H1 (cell line): ENCODE measurements at regions not wholly inside any gene's neighbourhood (a gene's known extent, or its start where the extent isn't known, plus 50 kb on each side); places are given as distances from the start of the nearest gene placed in this dataset.

Source experiments
- CTCF ChIA-PET: fragments of 300-600 bp; sonication (Branson Sonifier 250); formaldehyde crosslinking; loops from one replicate; lab custom pipeline; 2021; ENCODE audit not compliant: partially characterized antibody; lab: Charles Lee
- POLR2A ChIA-PET: fragments of 300-600 bp; sonication (Branson Sonifier 250); formaldehyde crosslinking; loops from one replicate; lab custom pipeline; 2021; ENCODE audit warnings: inconsistent platforms; ENCODE audit not compliant: partially characterized antibody; lab: Charles Lee
- DNase-seq, 2 experiments: peaks; one replicate each; pipeline versions ENCODE4 v3.0.0 to v3.0.0-alpha.2; 2010 to 2022; ENCODE audit warnings: low spot score in 2 of 2, low read depth in 1 of 2, mixed read lengths in 1 of 2
- FAIRE-seq: peaks from 2 replicates; lab custom pipeline; 2011; peaks lifted over from hg19 to GRCh38; lab: Jason Lieb, UNC
- H2AFZ ChIP-seq: 2 replicates; pipeline ENCODE4 v1.8.1; 2012; ENCODE audit warnings: low read length, inconsistent platforms
- H2AK5ac ChIP-seq: 2 replicates; pipeline ENCODE4 v1.6.1; 2013; ENCODE audit warnings: low read depth, low read length
- H2BK120ac ChIP-seq: replicated peaks from 2 replicates; pipeline ENCODE3; 2013; ENCODE audit warnings: low read depth, low read length, inconsistent platforms
- H2BK12ac ChIP-seq: 2 replicates; pipeline ENCODE4 v1.6.1; 2013; ENCODE audit warnings: low read depth, low read length
- H2BK15ac ChIP-seq: 2 replicates; pipeline ENCODE4 v1.6.1; 2013; ENCODE audit warnings: low read length
- H2BK20ac ChIP-seq: 2 replicates; pipeline ENCODE4 v1.6.1; 2013; ENCODE audit warnings: low read length
- H2BK5ac ChIP-seq: 2 replicates; pipeline ENCODE4 v1.6.1; 2013; ENCODE audit warnings: low read depth, low read length
- H3K14ac ChIP-seq: 2 replicates; pipeline ENCODE4 v1.6.1; 2013; ENCODE audit warnings: inconsistent platforms; ENCODE audit not compliant: insufficient read length
- H3K18ac ChIP-seq: 2 replicates; pipeline ENCODE4 v1.6.1; 2013; ENCODE audit warnings: low read length; ENCODE audit errors: extremely low read depth
- H3K23ac ChIP-seq: 2 replicates; pipeline ENCODE4 v1.6.1; 2013; ENCODE audit warnings: inconsistent platforms; ENCODE audit not compliant: insufficient read length
- H3K23me2 ChIP-seq: 2 replicates; pipeline ENCODE4 v1.6.1; 2013; ENCODE audit warnings: low read depth, low read length
- H3K27ac ChIP-seq: 2 replicates; pipeline ENCODE4 v1.6.1; 2011; ENCODE audit warnings: low read depth, low read length, inconsistent platforms
- H3K27me3 ChIP-seq, 4 experiments: replicated peaks in 1 of 4; 1 replicate in 1 of 4; 2 replicates in 3 of 4; pipeline versions ENCODE4 v1.6.1 to v1.8.1; 2011 to 2013; ENCODE audit warnings: low read length in 3 of 4, mild to moderate bottlenecking in 3 of 4, inconsistent platforms in 2 of 4, mixed read lengths in 2 of 4, moderate library complexity in 1 of 4; ENCODE audit not compliant: control insufficient read depth in 3 of 4, insufficient read depth in 3 of 4; ENCODE audit errors: extremely low read depth in 1 of 4
- H3K36me3 ChIP-seq, 4 experiments: 2 replicates each; pipeline versions ENCODE4 v1.6.1 to v1.8.1; 2011 to 2013; ENCODE audit warnings: mild to moderate bottlenecking in 4 of 4, low read length in 3 of 4, moderate library complexity in 2 of 4, control low read depth in 1 of 4, inconsistent platforms in 1 of 4; ENCODE audit not compliant: insufficient read depth in 4 of 4, control insufficient read depth in 2 of 4
- H3K4ac ChIP-seq: replicated peaks from 2 replicates; pipeline ENCODE3; 2013; ENCODE audit warnings: low read length, low read depth, mixed read lengths, inconsistent platforms; ENCODE audit not compliant: insufficient read length
- H3K4me1 ChIP-seq, 4 experiments: replicated peaks in 1 of 4; 1 replicate in 1 of 4; 2 replicates in 3 of 4; pipeline versions ENCODE4 v1.6.1 to v1.8.1; 2011 to 2013; ENCODE audit warnings: low read length in 3 of 4, inconsistent platforms in 2 of 4, mixed read lengths in 1 of 4; ENCODE audit not compliant: insufficient read depth in 4 of 4, control insufficient read depth in 3 of 4
- H3K4me2 ChIP-seq, 2 experiments: 2 replicates each; pipeline versions ENCODE4 v1.6.1 to v1.8.1; 2011 to 2013; ENCODE audit warnings: low read depth in 2 of 2, low read length in 2 of 2, control low read depth in 1 of 2, inconsistent platforms in 1 of 2, mild to moderate bottlenecking in 1 of 2; ENCODE audit not compliant: insufficient read depth in 1 of 2
- H3K4me3 ChIP-seq, 4 experiments: fragments of 200-600, 300-600 bp in 1 of 4; sonication (generic), shearing (Covaris generic), sonication (Bioruptor Twin) in 1 of 4; 2 replicates each; pipeline versions ENCODE4 v1.5.1 to v1.8.1; 2011 to 2016; ENCODE audit warnings: low read length in 4 of 4, low read depth in 3 of 4, control low read depth in 2 of 4, inconsistent platforms in 2 of 4, mild to moderate bottlenecking in 2 of 4, mixed read lengths in 1 of 4, moderate library complexity in 1 of 4; ENCODE audit not compliant: insufficient read depth in 2 of 4; ENCODE audit errors: extremely low read depth in 1 of 4
- H3K56ac ChIP-seq: replicated peaks from 2 replicates; pipeline ENCODE3; 2013; ENCODE audit warnings: low read depth, mild to moderate bottlenecking, mixed read lengths, low read length, inconsistent platforms; ENCODE audit not compliant: insufficient read length
- H3K79me1 ChIP-seq: 2 replicates; pipeline ENCODE4 v1.6.1; 2013; ENCODE audit warnings: low read depth, low read length, control low read depth
- H3K79me2 ChIP-seq, 2 experiments: 2 replicates each; pipeline versions ENCODE4 v1.6.1 to v1.8.1; 2012 to 2013; ENCODE audit warnings: low read length in 2 of 2, mild to moderate bottlenecking in 2 of 2, inconsistent platforms in 1 of 2; ENCODE audit not compliant: insufficient read depth in 2 of 2, control insufficient read depth in 1 of 2
- H3K9ac ChIP-seq, 4 experiments: replicated peaks in 1 of 4; 1 replicate in 1 of 4; 2 replicates in 3 of 4; pipeline versions ENCODE4 v1.6.1 to v1.8.1; 2011 to 2013; ENCODE audit warnings: low read depth in 3 of 4, low read length in 3 of 4, control low read depth in 2 of 4, mild to moderate bottlenecking in 2 of 4, moderate library complexity in 2 of 4, inconsistent platforms in 1 of 4; ENCODE audit errors: extremely low read depth in 1 of 4
- H3K9me3 ChIP-seq, 2 experiments: 2 replicates each; pipeline versions ENCODE4 v1.6.1 to v1.8.1; 2012 to 2013; ENCODE audit warnings: mild to moderate bottlenecking in 2 of 2, moderate library complexity in 2 of 2, control low read depth in 1 of 2, inconsistent platforms in 1 of 2, low read depth in 1 of 2, low read length in 1 of 2, mixed read lengths in 1 of 2; ENCODE audit not compliant: insufficient read depth in 2 of 2
- H4K20me1 ChIP-seq, 2 experiments: replicated peaks in 1 of 2; 2 replicates each; pipeline versions ENCODE3 to v1.8.1; 2011 to 2013; ENCODE audit warnings: inconsistent platforms in 2 of 2, low read length in 2 of 2, mild to moderate bottlenecking in 1 of 2; ENCODE audit not compliant: insufficient read depth in 2 of 2, control insufficient read depth in 1 of 2
- H4K5ac ChIP-seq: 2 replicates; pipeline ENCODE4 v1.6.1; 2013; ENCODE audit warnings: low read length, low read depth, mixed read lengths, inconsistent platforms; ENCODE audit not compliant: insufficient read length
- H4K8ac ChIP-seq: 2 replicates; pipeline ENCODE4 v1.8.0; 2013; ENCODE audit warnings: mild to moderate bottlenecking, moderate library complexity, low read length, inconsistent platforms; ENCODE audit not compliant: insufficient read depth; ENCODE audit errors: extremely low read depth
- H4K91ac ChIP-seq: replicated peaks from 2 replicates; pipeline ENCODE3; 2013; ENCODE audit warnings: low read length, mixed read lengths, inconsistent platforms; ENCODE audit not compliant: insufficient read length
- CBX8 ChIP-seq: fragments of 300-800, 300-1000 bp; sonication (generic); IDR thresholded peaks from 2 replicates; pipeline ENCODE4 v1.7.1; 2016; ENCODE audit warnings: low read depth, low read length, borderline replicate concordance
- EP300 ChIP-seq, 2 experiments: IDR thresholded peaks; 1 replicate in 1 of 2; 2 replicates in 1 of 2; pipeline ENCODE4 v1.6.1; 2011 to 2012; ENCODE audit warnings: low read depth in 2 of 2, low read length in 2 of 2, mild to moderate bottlenecking in 2 of 2, borderline replicate concordance in 1 of 2, inconsistent platforms in 1 of 2, moderate library complexity in 1 of 2
- JUND ChIP-seq: IDR thresholded peaks from 2 replicates; pipeline ENCODE4 v1.6.1; 2011; ENCODE audit warnings: mild to moderate bottlenecking, improper control_type of control experiment, low read length
- NANOG ChIP-seq: IDR thresholded peaks from 2 replicates; pipeline ENCODE4 v1.6.1; 2011; ENCODE audit warnings: low read length, low read depth, mild to moderate bottlenecking, inconsistent platforms; ENCODE audit not compliant: insufficient read depth, poor library complexity, severe bottlenecking
- NRF1 ChIP-seq: IDR thresholded peaks from 2 replicates; pipeline ENCODE4 v1.6.1; 2011; ENCODE audit warnings: mild to moderate bottlenecking, low read depth, low read length, improper control_type of control experiment
- POLR2A ChIP-seq, 2 experiments: IDR thresholded peaks; 1 replicate in 1 of 2; 2 replicates in 1 of 2; pipeline ENCODE4 v1.6.1; 2011; ENCODE audit warnings: low read depth in 2 of 2, low read length in 2 of 2, mild to moderate bottlenecking in 2 of 2; ENCODE audit errors: control extremely low read depth in 1 of 2
- SAP30 ChIP-seq: fragments of 300-600 bp; sonication (generic); IDR thresholded peaks from 2 replicates; pipeline ENCODE4 v1.7.1; 2012; ENCODE audit warnings: low read length, moderate library complexity, mild to moderate bottlenecking, inconsistent platforms; ENCODE audit not compliant: insufficient read depth, insufficient replicate concordance
- SIRT6 ChIP-seq: IDR thresholded peaks from one replicate; pipeline ENCODE4 v1.7.1; 2012; ENCODE audit warnings: low read length, inconsistent platforms
- SIX5 ChIP-seq: IDR thresholded peaks from 2 replicates; pipeline ENCODE4 v1.6.1; 2011; ENCODE audit warnings: mild to moderate bottlenecking, low read depth, low read length
- TBP ChIP-seq: IDR thresholded peaks from 2 replicates; pipeline ENCODE4 v1.6.1; 2011; ENCODE audit warnings: low read depth, low read length, improper control_type of control experiment
- TCF12 ChIP-seq: IDR thresholded peaks from 2 replicates; pipeline ENCODE4 v1.6.1; 2011; ENCODE audit warnings: low read depth, mild to moderate bottlenecking, low read length
- USF2 ChIP-seq: IDR thresholded peaks from 2 replicates; pipeline ENCODE4 v1.6.1; 2011; ENCODE audit warnings: low read length, improper control_type of control experiment
- YY1 ChIP-seq: IDR thresholded peaks from 2 replicates; pipeline ENCODE4 v1.6.1; 2011; ENCODE audit warnings: low read depth, mild to moderate bottlenecking, low read length
- WGBS, 2 experiments: shearing (Covaris generic) in 1 of 2; methylation state at CpG; one replicate each; pipeline versions ENCODE4 v1.1.6 to v1.1.7; 2013 to 2015; ENCODE audit warnings: low lambda C conversion rate in 2 of 2, mixed read lengths in 2 of 2, inconsistent platforms in 1 of 2, low coverage in 1 of 2, missing lambda C conversion rate in 1 of 2; ENCODE audit not compliant: insufficient replicate concordance in 2 of 2, insufficient coverage in 1 of 2, insufficient read length in 1 of 2; ENCODE audit errors: extremely low coverage in 1 of 2, missing lambda C conversion rate in 1 of 2; 5-methylcytosine and 5-hydroxymethylcytosine counted together

- FAIRE-seq (no peak), DNase-seq (no peak)
- no peaks in the 10 kb centered on the region for H3K23me2 ChIP-seq
- H3K9ac ChIP-seq, result no peak overlapping the region
- no peak overlapping the region for H3K4ac ChIP-seq
- H3K9me3 ChIP-seq, result peaks cover 3 to 6% of the 10 kb centered on the region in 2 experiments; a peak in 1 of 4 replicates
- 96% methylated on average over 4 of the region's 4 CpGs; no CpG with 5 or more reads in 1 of the 2 experiments for WGBS, 2 experiments
- H3K23ac ChIP-seq, result no peak overlapping the region
- no peaks in the 10 kb centered on the region for H4K20me1 ChIP-seq
- H2BK20ac ChIP-seq, result no peak overlapping the region
- no peak overlapping the region for H2BK120ac ChIP-seq
- ChIA-PET POLR2A (no interaction called here), CTCF (interaction anchor here (0.6 to 2.3 kb wide), 2 partner anchors 11 to 334 kb away, joined by 3 to 6 read pairs; no protein-coding TSS in a partner anchor)
- H4K8ac ChIP-seq, result no peak overlapping the region
- no peak overlapping the region for H2AK5ac ChIP-seq
- 0 out of 7 replicates have a peak, but pooled peaks cover 0 to 1% (median 0%) of the 10 kb centered on the region in 4 experiments for H3K4me1 ChIP-seq
- no peaks in the 10 kb centered on the region for H3K79me1 ChIP-seq
- H3K36me3 ChIP-seq, result no peaks in the 10 kb centered on the region
- no peak overlapping the region for H2AFZ ChIP-seq
- no peak overlapping the region for H3K14ac ChIP-seq
- no peak overlapping the region for H3K4me3 ChIP-seq
- H4K91ac ChIP-seq, result no peak overlapping the region
- H2BK15ac ChIP-seq, result no peak overlapping the region
- H3K18ac ChIP-seq, result no peak overlapping the region
- H4K5ac ChIP-seq, result no peak overlapping the region
- no peaks in the 10 kb centered on the region for H3K27me3 ChIP-seq
- no peak overlapping the region for H2BK12ac ChIP-seq
- H3K27ac ChIP-seq, result no peak overlapping the region
- H3K4me2 ChIP-seq, result no peak overlapping the region
- H2BK5ac ChIP-seq, result no peak overlapping the region
- H3K56ac ChIP-seq, result no peak overlapping the region
- no peaks in the 10 kb centered on the region for H3K79me2 ChIP-seq
- no peak for TF ChIP-seq SIRT6
- TF ChIP-seq EP300 (IDR thresholded peaks at IDR 0.05; ENCODE audit: borderline replicate concordance in 1 of 2, low read depth in 2 of 2, low read length in 2 of 2), result no peak
- no peak for TF ChIP-seq CBX8
- TF ChIP-seq NANOG, result no peak
- TF ChIP-seq YY1, result no peak
- TF ChIP-seq TBP, result no peak
- no peak for TF ChIP-seq TCF12
- TF ChIP-seq SAP30, result no peak
- no peak for TF ChIP-seq POLR2A (IDR thresholded peaks at IDR 0.05; ENCODE audit: control extremely low read depth in 1 of 2, low read depth in 2 of 2, low read length in 2 of 2)
- no peak for TF ChIP-seq SIX5
- no peak for TF ChIP-seq JUND
- no peak for TF ChIP-seq NRF1
- TF ChIP-seq USF2, result no peak
Observed at GRCh38 chr10:125551247-125551646, 131.7 kb downstream of the TEX36 start.
